ENCODE measurements at regions not wholly inside any gene's neighbourhood (a gene's known extent, or its start where the extent isn't known, plus 50 kb on each side); places are given as distances from the start of the nearest gene placed in this dataset.
"Not testable (repeated sequence)": the region's sequence is repeated elsewhere in the genome, so short reads cannot be mapped to it uniquely, and the experiment has no call there.

DNA sequence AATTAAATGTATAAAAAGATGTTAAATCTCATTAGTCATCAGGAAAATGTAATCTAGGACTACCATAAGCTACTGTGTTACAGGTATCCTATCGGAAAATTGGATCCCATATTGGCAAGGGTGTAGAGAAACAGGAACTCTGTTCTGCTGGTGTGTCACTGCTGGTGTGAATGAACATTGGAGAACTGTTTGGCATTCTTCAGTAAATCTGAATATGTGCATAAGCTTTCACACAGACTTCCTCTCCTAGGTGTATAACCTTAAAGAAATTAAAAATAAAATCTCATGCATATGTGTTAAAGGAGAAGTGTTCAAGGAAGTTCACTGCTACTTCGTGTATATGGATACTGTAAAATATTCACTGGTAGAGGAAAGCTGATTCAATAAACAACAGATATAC, 484.6 kb upstream of the TLE4 start:
- TF ChIP-seq, protein P1, sequence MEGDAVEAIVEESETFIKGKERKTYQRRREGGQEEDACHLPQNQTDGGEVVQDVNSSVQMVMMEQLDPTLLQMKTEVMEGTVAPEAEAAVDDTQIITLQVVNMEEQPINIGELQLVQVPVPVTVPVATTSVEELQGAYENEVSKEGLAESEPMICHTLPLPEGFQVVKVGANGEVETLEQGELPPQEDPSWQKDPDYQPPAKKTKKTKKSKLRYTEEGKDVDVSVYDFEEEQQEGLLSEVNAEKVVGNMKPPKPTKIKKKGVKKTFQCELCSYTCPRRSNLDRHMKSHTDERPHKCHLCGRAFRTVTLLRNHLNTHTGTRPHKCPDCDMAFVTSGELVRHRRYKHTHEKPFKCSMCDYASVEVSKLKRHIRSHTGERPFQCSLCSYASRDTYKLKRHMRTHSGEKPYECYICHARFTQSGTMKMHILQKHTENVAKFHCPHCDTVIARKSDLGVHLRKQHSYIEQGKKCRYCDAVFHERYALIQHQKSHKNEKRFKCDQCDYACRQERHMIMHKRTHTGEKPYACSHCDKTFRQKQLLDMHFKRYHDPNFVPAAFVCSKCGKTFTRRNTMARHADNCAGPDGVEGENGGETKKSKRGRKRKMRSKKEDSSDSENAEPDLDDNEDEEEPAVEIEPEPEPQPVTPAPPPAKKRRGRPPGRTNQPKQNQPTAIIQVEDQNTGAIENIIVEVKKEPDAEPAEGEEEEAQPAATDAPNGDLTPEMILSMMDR (conservative IDR thresholded peaks at IDR 0.05; ENCODE audit: low read depth, low read length): no peak
- no peak overlapping the region for H3K4me3 ChIP-seq (ENCODE audit: low read depth, low read length)
- no peak for DNase-seq (ENCODE audit: low read depth)

DNA sequence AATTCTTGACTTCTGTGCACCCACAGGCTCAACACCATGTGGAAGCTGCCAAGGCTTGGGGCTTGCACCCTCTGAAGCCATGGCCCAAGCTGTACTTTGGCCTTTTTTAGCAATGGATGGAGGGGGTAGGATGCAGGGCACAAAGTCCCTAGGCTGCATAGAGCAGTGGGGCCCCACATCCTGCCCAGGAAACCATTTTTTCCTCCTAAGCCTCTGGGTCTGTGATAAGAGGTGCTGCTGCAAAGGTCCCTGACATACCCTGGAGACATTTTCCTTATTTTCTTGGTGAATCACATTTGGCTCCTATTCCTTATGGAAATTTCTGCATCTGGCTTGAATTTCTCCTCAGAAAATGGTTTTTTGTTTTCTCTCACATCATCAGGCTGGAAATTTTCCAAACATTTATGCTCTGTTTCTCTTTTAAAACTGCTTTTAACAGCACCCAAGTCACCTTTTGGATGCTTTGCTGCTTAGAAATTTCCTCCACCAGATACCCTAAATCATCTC, 482.7 kb upstream of the TLE4 start:
- no peak overlapping the region for H3K4me3 ChIP-seq (ENCODE audit: low read depth, low read length)
- no peak for DNase-seq (ENCODE audit: low read depth)
- TF ChIP-seq, protein P1 (conservative IDR thresholded peaks at IDR 0.05; ENCODE audit: low read depth, low read length): no peak

DNA sequence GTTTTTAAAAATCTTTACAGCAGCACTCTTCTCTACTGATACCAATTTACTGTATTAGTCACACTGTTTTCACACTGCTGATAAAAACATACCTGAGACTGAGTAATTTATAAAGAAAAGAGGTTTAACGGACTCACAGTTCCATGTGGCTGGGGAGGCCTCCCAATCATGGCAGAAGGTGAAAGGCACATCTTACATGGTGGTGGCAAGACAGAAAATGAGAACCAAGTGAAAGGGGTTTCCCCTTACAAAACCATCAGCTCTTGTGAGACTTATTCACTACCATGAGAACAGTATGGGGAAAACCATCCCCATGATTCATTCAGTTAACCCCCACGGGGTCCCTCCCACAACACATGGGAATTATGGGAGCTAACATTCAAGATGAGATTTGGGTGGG, 481.9 kb upstream of the TLE4 start:
- DNase-seq (ENCODE audit: low read depth); H3K4me3 ChIP-seq (ENCODE audit: low read depth, low read length): not testable (repeated sequence)

DNA sequence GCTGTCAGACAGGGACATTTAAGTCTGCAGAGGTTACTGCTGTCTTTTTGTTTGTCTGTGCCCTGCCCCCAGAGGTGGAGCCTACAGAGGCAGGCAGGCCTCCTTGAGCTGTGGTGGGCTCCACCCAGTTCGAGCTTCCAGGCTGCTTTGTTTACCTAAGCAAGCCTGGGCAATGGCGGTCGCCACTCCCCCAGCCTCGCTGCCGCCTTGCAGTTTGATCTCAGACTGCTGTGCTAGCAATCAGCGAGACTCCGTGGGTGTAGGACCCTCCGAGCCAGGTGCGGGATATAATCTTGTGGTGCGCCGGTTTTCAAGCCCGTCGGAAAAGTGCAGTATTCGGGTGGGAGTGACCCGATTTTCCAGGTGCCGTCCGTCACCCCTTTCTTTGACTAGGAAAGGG, 468.5 kb upstream of the TLE4 start:
- not testable (repeated sequence) for DNase-seq (ENCODE audit: low read depth); H3K4me3 ChIP-seq (ENCODE audit: low read depth, low read length)

DNA sequence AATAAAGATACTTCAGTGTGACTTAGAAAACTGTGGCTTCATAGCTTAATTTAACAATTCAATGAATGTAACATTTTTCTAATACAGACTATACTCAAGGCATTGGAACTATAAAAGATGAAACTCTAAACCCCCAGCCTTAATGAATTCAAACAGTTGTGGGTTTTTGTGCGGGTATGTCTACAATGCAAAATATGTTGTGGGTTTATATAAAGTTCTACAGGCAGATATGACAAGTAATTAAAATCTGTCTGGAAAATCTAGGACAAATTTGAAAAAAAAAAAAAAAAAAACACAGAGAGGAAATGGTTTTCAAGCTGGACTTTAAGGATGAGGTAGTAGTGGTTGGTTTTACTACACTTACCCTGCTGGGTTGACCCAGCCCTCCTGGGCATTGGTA, 467.5 kb upstream of the TLE4 start:
- TF ChIP-seq, protein P1 (conservative IDR thresholded peaks at IDR 0.05; ENCODE audit: low read depth, low read length): no peak
- no peak for DNase-seq (ENCODE audit: low read depth)
- no peak overlapping the region for H3K4me3 ChIP-seq (ENCODE audit: low read depth, low read length)

DNA sequence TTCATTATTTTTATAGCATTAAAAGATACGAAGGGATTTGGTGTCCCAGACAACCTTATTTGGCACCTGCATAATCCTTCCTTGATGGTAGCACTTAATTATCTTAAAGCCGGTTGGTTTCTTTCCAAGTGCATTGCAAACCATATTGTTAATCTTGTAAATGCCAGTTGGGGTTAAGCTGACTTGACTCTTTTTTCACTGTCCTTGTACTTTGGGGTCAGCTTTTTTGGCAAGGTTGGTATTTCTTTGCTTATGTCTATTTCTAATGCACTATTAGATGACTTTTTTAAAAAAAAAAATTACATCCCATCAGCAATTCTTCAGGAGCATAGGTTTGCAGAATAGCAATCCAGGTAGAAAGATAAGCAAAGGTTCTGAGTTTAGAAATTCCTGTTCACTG, 466.8 kb upstream of the TLE4 start:
- H3K4me3 ChIP-seq (ENCODE audit: low read depth, low read length): no peak overlapping the region
- TF ChIP-seq, protein P1 (conservative IDR thresholded peaks at IDR 0.05; ENCODE audit: low read depth, low read length): no peak
- no peak for DNase-seq (ENCODE audit: low read depth)

DNA sequence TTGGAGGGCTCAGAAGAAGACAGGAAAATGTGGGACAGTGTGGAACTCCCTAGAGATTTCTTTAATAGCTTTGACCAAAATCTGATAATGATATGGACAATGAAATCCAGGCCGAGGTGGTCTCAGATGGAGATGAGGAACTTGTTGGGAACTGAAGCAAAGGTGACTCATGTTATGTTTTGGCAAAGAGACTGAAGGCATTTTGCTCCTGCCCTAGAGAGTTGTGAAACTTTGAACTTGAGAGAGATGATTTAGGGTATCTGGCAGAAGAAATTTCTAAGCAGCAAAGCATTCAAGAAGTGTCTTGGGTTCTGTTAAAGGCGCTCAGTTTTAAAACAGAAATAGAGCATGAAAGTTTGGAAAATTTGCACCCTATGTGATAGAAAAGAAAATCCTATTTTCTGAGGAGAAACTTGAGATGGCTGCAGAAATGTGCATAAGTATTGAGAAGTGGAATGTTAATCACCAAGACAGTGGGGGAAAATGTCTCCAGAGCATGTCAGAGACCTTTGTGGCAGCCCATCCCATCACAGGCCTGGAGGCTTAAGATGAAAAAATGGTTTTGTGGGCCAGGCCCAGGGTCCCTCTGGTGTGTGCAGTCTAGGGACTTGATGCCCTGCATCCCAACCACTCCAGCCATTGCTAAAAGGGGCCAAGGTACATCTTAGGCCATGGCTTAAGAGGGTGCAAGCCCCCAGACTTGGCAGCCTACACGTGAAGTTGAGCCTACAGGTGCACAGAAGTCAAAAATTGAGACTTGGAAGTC, 463.7 kb upstream of the TLE4 start:
- TF ChIP-seq, protein P1 (conservative IDR thresholded peaks at IDR 0.05; ENCODE audit: low read depth, low read length): no peak
- no peak for DNase-seq (ENCODE audit: low read depth)
- H3K4me3 ChIP-seq (ENCODE audit: low read depth, low read length): no peak overlapping the region

DNA sequence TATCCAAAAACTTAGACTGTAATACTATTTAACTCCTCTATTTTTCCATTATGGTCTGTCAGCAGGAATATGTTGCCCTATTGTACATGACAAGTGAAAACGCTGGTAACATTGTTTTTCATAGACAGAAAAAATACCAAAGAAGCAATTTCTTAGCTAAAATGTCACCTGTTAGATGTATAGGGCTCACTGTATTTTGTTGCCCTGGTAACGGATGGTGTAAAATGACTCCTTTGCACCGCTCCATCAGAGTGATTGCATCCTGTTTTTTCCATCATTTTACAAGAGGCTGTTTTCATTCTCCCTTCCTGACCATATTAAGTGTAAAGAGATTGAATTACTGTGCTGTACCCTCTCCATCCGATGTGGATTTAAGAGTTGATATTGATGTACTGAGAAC, 460.1 kb upstream of the TLE4 start:
- no peak for DNase-seq (ENCODE audit: low read depth)
- TF ChIP-seq, protein P1 (conservative IDR thresholded peaks at IDR 0.05; ENCODE audit: low read depth, low read length): no peak
- no peak overlapping the region for H3K4me3 ChIP-seq (ENCODE audit: low read depth, low read length)
